Subcutaneous abdominal adipose tissue (tissue), 5 donors: ENCODE measurements at regions not wholly inside any gene's neighbourhood (a gene's known extent, or its start where the extent isn't known, plus 50 kb on each side); places are given as distances from the start of the nearest gene placed in this dataset.
"Not testable (repeated sequence)": the region's sequence is repeated elsewhere in the genome, so short reads cannot be mapped to it uniquely, and the experiment has no call there.

ENCODE experiments used
- H3K27ac ChIP-seq: one replicate; pipeline ENCODE4 v1.7.0; 2013; ENCODE audit warnings: low read depth, mild to moderate bottlenecking, inconsistent platforms, low read length, moderate library complexity
- H3K27me3 ChIP-seq, 5 donors: one replicate each; pipeline ENCODE4 v1.7.0; 2013; ENCODE audit warnings: low read length in 5 of 5, inconsistent platforms in 1 of 5; ENCODE audit not compliant: control insufficient read depth in 5 of 5, insufficient read depth in 4 of 5
- H3K36me3 ChIP-seq, 5 donors: one replicate each; pipeline ENCODE4 v1.7.0; 2013; ENCODE audit warnings: low read length in 5 of 5; ENCODE audit not compliant: control insufficient read depth in 5 of 5, insufficient read depth in 5 of 5
- H3K4me1 ChIP-seq, 5 donors: one replicate each; pipeline ENCODE4 v1.7.0; 2013; ENCODE audit warnings: low read length in 5 of 5, mild to moderate bottlenecking in 3 of 5, moderate library complexity in 1 of 5; ENCODE audit not compliant: control insufficient read depth in 5 of 5, insufficient read depth in 5 of 5
- H3K4me3 ChIP-seq, 5 donors: one replicate each; pipeline ENCODE4 v1.7.0; 2013; ENCODE audit warnings: low read length in 5 of 5, low read depth in 1 of 5
- H3K9ac ChIP-seq, 5 donors: one replicate each; pipeline ENCODE4 v1.7.0; 2013; ENCODE audit warnings: low read length in 5 of 5, mild to moderate bottlenecking in 4 of 5, moderate library complexity in 3 of 5
- H3K9me3 ChIP-seq, 5 donors: one replicate each; pipeline ENCODE4 v1.7.0; 2013; ENCODE audit warnings: low read length in 5 of 5; ENCODE audit not compliant: control insufficient read depth in 5 of 5
- donor health status: healthy.
- donor health status: healthy.
- donor health status: healthy.
- donor health status: healthy.
- donor health status: healthy.

DNA sequence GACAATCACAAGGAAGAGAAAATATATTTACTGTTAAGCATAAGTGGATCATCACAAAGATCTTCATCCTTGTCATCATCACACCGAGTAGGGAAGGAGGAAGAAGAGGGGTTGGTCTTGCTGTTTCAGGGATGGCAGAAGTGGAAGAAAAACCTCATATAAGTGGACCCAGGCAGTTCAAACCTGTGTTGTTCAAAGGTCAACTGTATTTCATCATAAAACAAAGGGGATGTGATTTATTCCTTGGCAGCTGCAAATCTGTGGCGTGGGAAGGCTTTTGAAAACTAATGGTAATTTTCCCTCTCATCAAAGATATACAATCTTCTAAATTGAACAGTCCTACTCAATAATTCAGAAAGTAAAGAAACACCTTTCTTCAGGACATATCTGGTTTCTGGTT, 129.9 kb upstream of the ABI3BP start:
- no peak overlapping the region for H3K4me3 ChIP-seq
- H3K9me3 ChIP-seq: peaks cover 0 to 4% (median 0%) of the 10 kb centered on the region in 5 donors
- no peaks in the 10 kb centered on the region for H3K4me1 ChIP-seq
- no peak overlapping the region for H3K27ac ChIP-seq
- H3K27me3 ChIP-seq: no peaks in the 10 kb centered on the region
- H3K9ac ChIP-seq: no peak overlapping the region
- H3K36me3 ChIP-seq: no peaks in the 10 kb centered on the region

DNA sequence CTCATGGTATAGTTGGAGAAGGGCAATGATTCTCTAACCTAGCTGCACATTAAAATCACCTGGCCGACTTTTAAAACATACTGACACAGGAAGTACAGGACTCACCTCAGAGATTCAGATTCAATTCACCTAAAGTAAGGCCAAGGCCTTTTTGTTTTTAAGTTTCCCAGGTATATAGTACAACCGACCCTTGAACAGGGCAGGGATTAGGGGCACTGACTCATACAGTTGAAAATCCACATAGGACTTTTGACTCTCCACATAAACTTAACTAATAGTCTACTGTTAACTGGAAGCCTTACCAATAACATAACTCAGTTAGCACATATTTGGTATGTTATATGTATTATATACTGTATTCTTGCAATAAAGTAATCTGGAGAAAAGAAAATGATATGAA, 129.5 kb upstream of the ABI3BP start:
- H3K9me3 ChIP-seq: peaks cover 0 to 4% (median 0%) of the 10 kb centered on the region in 5 donors
- no peaks in the 10 kb centered on the region for H3K4me1 ChIP-seq
- no peaks in the 10 kb centered on the region for H3K27me3 ChIP-seq
- no peaks in the 10 kb centered on the region for H3K36me3 ChIP-seq
- H3K9ac ChIP-seq: no peak overlapping the region
- no peak overlapping the region for H3K4me3 ChIP-seq
- H3K27ac ChIP-seq: no peak overlapping the region

DNA sequence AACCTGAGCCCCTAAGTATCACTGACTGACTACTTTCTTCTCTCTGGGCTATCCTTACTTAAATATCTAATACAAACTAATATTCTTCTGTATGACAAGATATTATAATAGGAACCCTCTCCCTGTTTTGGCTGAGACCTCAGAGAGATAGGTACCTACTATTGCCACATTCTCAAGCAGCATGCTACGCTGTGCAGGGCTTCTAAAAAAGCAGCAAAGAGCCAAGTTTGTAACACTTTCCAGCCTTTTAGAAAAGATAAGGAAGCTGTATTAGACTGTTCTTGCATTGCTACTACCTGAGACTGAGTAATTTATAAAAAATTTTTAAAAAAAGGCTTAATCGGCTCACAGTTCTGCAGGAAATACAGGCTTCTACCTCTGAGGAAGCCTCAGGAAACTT, 126.8 kb upstream of the ABI3BP start:
- Histone ChIP-seq H3K4me1 (no peaks in the 10 kb centered on the region), H3K4me3 (no peak overlapping the region), H3K36me3 (no peaks in the 10 kb centered on the region), H3K27me3 (no peaks in the 10 kb centered on the region), H3K9ac (no peak overlapping the region), H3K9me3 (peaks cover 0 to 4% (median 0%) of the 10 kb centered on the region in 5 donors), H3K27ac (no peak overlapping the region)

DNA sequence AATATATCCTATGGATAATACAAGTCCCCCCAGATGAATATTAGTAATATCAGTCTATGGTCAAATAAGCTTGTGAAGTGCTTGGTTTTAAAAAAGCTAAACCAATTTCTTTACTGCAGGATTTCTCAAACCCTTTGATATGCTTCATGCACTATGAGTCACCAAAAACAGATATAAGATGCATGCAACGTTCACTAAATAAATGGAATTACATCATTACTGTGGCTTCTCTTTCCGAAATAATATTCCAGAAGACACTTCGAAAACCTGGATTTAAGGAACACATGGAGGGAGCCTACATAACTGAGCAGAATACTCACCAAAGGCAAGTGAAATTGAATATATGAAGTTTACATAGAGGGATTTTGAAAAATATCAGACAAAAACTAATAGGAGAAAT, 126.3 kb upstream of the ABI3BP start:
- Histone ChIP-seq H3K27ac (no peak overlapping the region), H3K4me1 (no peaks in the 10 kb centered on the region), H3K36me3 (no peaks in the 10 kb centered on the region), H3K9ac (no peak overlapping the region), H3K9me3 (peaks cover 0 to 4% (median 0%) of the 10 kb centered on the region in 5 donors), H3K4me3 (no peak overlapping the region), H3K27me3 (no peaks in the 10 kb centered on the region)

DNA sequence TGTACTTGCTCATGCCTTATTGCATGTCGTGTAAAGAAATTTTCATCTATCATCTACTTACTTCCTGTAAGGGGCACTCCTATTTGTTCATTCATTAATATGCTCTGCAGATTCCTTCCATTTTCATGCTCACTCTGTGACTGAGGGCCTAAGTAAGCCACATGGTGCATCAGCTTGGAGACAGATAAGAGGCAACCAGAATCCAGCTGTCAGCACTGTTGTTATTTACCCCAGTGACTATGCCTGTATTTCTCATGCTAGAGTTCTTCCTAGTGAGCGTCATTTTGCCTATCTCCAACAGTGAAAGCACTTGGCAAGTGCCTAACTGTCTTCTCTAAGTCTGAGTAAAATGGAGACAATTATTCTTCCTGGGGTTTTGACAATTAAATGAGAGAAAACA, 124.8 kb upstream of the ABI3BP start:
- Histone ChIP-seq H3K4me3 (no peak overlapping the region), H3K4me1 (no peaks in the 10 kb centered on the region), H3K9ac (no peak overlapping the region), H3K36me3 (no peaks in the 10 kb centered on the region), H3K27ac (no peak overlapping the region), H3K27me3 (no peaks in the 10 kb centered on the region), H3K9me3 (peaks cover 0 to 4% (median 0%) of the 10 kb centered on the region in 5 donors)

DNA sequence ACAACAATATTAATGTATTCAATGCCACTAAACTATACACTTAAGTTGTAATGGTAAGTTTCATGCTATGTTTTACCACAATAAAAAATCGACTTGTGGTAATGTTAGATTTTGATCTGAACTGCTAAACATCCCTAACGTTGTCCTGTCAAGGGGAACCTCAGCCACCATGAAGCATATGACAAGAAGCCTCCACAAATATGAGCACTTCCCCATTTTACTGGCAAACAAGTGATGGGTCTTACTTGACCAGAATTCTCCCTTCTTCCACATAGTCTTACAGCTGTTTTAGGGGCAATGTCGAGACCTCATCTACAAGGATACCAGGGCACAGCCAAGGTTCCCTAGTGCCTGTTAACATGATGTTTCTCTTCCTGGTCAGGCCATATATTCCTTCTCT, 124.2 kb upstream of the ABI3BP start:
- Histone ChIP-seq H3K9ac (no peak overlapping the region), H3K27me3 (no peaks in the 10 kb centered on the region), H3K9me3 (peaks cover 0 to 4% (median 0%) of the 10 kb centered on the region in 5 donors)

DNA sequence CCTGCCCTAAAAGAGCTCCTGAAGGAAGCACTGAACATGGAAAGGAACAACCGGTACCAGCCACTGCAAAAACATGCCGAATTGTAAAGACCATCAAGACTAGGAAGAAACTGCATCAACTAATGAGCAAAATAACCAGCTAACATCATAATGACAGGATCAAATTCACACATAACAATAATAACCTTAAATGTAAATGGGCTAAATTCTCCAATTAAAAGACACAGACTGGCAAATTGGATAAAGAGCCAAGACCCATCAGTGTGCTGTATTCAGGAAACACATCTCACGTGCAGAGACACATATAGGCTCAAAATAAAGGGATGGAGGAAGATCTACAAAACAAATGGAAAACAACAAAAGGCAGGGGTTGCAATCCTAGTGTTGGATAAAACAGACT, 117.1 kb upstream of the ABI3BP start:
- not testable (repeated sequence) for H3K4me1 ChIP-seq, H3K36me3 ChIP-seq, H3K4me3 ChIP-seq, H3K9me3 ChIP-seq, H3K9ac ChIP-seq, H3K27ac ChIP-seq, H3K27me3 ChIP-seq

More for the DNA sequence above, 124.2 kb upstream of the ABI3BP start:
- no peaks in the 10 kb centered on the region for H3K4me1 ChIP-seq
- H3K27ac ChIP-seq: no peak overlapping the region
- no peak overlapping the region for H3K4me3 ChIP-seq
- H3K36me3 ChIP-seq: no peaks in the 10 kb centered on the region

DNA sequence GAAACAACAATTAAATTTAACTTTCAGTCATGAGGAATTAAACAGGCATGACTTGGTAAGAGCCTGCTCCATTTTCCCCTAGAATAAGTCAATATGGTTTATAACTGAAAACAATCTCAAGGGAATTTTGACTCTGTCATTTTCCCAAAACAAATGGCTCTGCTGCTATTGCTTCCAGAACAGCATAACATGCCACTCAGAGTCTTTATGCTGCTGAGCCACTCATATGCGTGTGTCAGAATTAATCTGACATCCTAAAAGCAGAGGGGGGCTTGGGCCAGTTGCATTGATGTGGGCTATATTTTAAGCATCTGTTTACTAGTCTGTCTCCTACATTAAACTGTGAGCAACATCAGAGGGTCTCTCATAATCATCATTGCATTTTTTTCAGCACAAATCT, 111.1 kb upstream of the ABI3BP start:
- Histone ChIP-seq H3K4me3 (no peak overlapping the region), H3K4me1 (no peaks in the 10 kb centered on the region), H3K9me3 (peaks cover 0 to 8% (median 0%) of the 10 kb centered on the region in 5 donors), H3K36me3 (no peaks in the 10 kb centered on the region), H3K27me3 (no peaks in the 10 kb centered on the region), H3K9ac (no peak overlapping the region), H3K27ac (no peak overlapping the region)

DNA sequence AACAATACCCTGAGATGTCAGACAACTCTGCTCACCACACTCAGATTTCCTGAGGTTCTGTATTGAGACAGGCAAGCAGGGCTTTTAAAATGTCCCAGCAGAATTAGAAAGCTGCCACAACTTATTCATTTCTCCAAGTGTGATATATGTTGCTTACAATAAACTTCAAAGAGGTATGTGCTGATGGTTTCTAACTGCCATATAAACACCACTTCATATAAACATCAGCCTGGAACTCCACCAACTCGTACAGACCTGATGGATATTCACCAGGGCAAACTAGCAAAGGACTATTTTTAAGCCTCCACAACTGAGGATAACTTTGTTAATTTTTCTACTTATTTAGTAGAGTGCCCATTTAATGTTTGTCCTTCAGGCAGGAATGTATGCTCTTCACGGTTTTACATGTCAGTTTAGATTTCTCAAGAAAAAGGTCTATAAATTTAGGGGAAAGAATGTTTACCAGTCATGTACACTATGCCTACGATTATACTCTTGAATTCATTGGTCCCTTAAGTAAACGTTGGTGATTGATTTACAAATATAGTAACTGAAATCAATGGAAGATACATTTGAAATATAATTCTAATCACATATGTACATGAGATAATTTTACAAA, 109.6 kb upstream of the ABI3BP start:
- H3K9ac ChIP-seq: no peak overlapping the region
- no peak overlapping the region for H3K27ac ChIP-seq
- peaks cover 0 to 3% (median 0%) of the 10 kb centered on the region in 5 donors for H3K9me3 ChIP-seq
- no peaks in the 10 kb centered on the region for H3K4me1 ChIP-seq
- no peak overlapping the region for H3K4me3 ChIP-seq
- no peaks in the 10 kb centered on the region for H3K27me3 ChIP-seq
- no peaks in the 10 kb centered on the region for H3K36me3 ChIP-seq

DNA sequence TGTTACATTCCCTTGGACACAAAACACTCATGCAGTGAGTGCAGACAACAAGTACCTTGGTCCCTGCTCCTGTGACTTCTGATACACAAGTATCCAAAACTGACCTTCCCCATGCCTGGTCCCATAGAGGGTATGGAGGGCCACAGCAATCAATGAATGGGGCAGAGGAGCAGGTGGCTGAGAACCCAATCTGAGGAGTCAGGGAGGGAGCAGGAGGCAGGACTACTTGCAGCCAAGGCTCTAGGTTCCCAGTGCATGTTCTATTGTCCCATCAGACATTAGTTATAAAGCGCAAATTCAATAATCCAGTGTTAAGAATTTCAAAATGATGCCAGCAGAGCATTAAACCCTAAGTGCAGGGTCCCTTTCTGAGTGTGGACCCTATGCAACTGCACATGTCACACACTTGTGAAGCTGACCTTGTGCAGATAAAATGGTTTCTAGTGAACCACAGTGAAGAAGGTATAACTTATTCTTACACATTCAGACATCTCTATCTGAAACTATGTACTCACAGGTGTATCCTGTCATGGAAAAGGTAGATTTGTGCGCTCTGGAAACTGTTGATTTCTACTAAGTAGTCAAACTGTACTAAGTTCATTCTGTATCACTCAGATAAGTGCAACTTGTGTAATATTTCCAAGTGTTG, 107.3 kb upstream of the ABI3BP start:
- Histone ChIP-seq H3K9me3 (no peaks in the 10 kb centered on the region), H3K4me1 (no peaks in the 10 kb centered on the region), H3K9ac (no peak overlapping the region), H3K27me3 (no peaks in the 10 kb centered on the region), H3K4me3 (no peak overlapping the region), H3K27ac (no peak overlapping the region), H3K36me3 (no peaks in the 10 kb centered on the region)
